Fibroblast of lung (primary cell): ENCODE measurements at regions not wholly inside any gene's neighbourhood (a gene's known extent, or its start where the extent isn't known, plus 50 kb on each side); places are given as distances from the start of the nearest gene placed in this dataset.

ENCODE experiments used
- DNase-seq, 2 donors: peaks; one replicate each; pipeline versions ENCODE4 v3.0.0 to v3.0.0-alpha.2; 2010; ENCODE audit warnings: low read depth in 2 of 2
- H2AFZ ChIP-seq: 2 replicates; pipeline ENCODE4 v1.5.1; 2012; ENCODE audit warnings: low read length, control low read depth, inconsistent platforms
- H3K27ac ChIP-seq: 2 replicates; pipeline ENCODE4 v1.5.1; 2011; ENCODE audit warnings: low read length, control low read depth; ENCODE audit not compliant: insufficient read depth
- H3K27me3 ChIP-seq: 2 replicates; pipeline ENCODE4 v1.5.1; 2011; ENCODE audit warnings: mild to moderate bottlenecking, low read length; ENCODE audit not compliant: control insufficient read depth, insufficient read depth
- H3K36me3 ChIP-seq: 2 replicates; pipeline ENCODE4 v1.5.1; 2011; ENCODE audit warnings: low read length; ENCODE audit not compliant: control insufficient read depth, insufficient read depth
- H3K4me1 ChIP-seq: 2 replicates; pipeline ENCODE4 v1.5.1; 2011; ENCODE audit warnings: low read length; ENCODE audit not compliant: control insufficient read depth, insufficient read depth; ENCODE audit errors: extremely low read depth
- H3K4me2 ChIP-seq: 2 replicates; pipeline ENCODE4 v1.5.1; 2011; ENCODE audit warnings: low read length, control low read depth; ENCODE audit not compliant: insufficient read depth; ENCODE audit errors: extremely low read depth
- H3K4me3 ChIP-seq, 4 experiments: fragments of 200-600 bp in 1 of 4; sonication (generic) in 1 of 4; replicated peaks in 1 of 4; 2 replicates each; pipeline ENCODE4 v1.5.1; 2011 to 2016; ENCODE audit warnings: low read length in 4 of 4, low read depth in 3 of 4, mild to moderate bottlenecking in 3 of 4, control low read depth in 2 of 4, inconsistent platforms in 1 of 4, mixed read lengths in 1 of 4; ENCODE audit not compliant: insufficient read depth in 1 of 4; ENCODE audit errors: control extremely low read depth in 1 of 4
- H3K79me2 ChIP-seq: 2 replicates; pipeline ENCODE4 v1.5.1; 2012; ENCODE audit warnings: mild to moderate bottlenecking, low read length, inconsistent platforms; ENCODE audit not compliant: control insufficient read depth, insufficient read depth
- H3K9ac ChIP-seq: 2 replicates; pipeline ENCODE4 v1.5.1; 2011; ENCODE audit warnings: mild to moderate bottlenecking, low read length, control low read depth; ENCODE audit not compliant: insufficient read depth
- H3K9me3 ChIP-seq: 2 replicates; pipeline ENCODE4 v1.5.1; 2012; ENCODE audit warnings: low read depth, low read length; ENCODE audit not compliant: control insufficient read depth, insufficient read depth
- H4K20me1 ChIP-seq: 2 replicates; pipeline ENCODE4 v1.5.1; 2011; ENCODE audit warnings: low read length; ENCODE audit not compliant: control insufficient read depth, insufficient read depth; ENCODE audit errors: extremely low read depth
- EZH2 ChIP-seq: IDR thresholded peaks from 2 replicates; pipeline ENCODE4 v1.5.1; 2012; ENCODE audit warnings: low read length, control low read depth, mild to moderate bottlenecking; ENCODE audit errors: missing control alignments
- TF ChIP-seq, protein P1 (sequence below), 2 donors: IDR thresholded peaks in 1 of 2; conservative IDR thresholded peaks in 1 of 2; 1 replicate in 1 of 2; 2 replicates in 1 of 2; pipeline ENCODE4 v1.5.1; 2011 to 2012; ENCODE audit warnings: low read length in 2 of 2, control low read depth in 1 of 2, inconsistent platforms in 1 of 2, low read depth in 1 of 2, mild to moderate bottlenecking in 1 of 2

DNA sequence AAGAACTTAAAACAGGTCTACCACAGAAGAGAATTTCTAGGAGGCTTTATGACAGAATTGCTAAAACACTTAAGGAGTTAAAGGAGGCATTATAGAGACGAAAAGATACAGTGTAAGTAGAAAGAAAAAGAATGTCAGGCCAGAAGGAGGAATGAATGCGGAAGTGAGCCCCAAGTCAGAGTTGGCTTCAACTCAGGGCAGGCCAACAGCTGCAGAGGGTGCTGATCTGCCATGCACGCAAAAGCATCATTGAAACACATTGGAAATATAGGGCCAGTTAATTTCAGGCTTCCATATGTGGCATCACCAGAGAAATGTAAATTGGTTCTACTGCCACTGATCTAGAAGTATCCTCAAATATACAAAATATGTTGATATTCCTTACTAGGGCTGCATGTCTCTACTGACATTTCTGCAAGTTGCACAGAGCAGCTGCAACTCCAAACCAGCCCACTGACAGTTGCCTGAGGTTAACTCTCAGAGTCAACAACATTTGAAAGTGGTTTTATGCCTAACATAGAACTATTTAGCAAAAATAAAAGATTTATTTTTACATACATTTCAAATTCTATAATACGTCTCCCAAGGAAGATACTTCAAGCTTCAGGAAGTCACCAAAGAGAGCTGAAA, 324.1 kb downstream of the C11orf87 start:
- DNase-seq = no peak
- no peak overlapping the region for H3K4me2 ChIP-seq
- no peak overlapping the region for H2AFZ ChIP-seq
- H3K4me1 ChIP-seq = no peaks in the 10 kb centered on the region
- no peaks in the 10 kb centered on the region for H4K20me1 ChIP-seq
- no peak for TF ChIP-seq EZH2
- TF ChIP-seq, protein P1, sequence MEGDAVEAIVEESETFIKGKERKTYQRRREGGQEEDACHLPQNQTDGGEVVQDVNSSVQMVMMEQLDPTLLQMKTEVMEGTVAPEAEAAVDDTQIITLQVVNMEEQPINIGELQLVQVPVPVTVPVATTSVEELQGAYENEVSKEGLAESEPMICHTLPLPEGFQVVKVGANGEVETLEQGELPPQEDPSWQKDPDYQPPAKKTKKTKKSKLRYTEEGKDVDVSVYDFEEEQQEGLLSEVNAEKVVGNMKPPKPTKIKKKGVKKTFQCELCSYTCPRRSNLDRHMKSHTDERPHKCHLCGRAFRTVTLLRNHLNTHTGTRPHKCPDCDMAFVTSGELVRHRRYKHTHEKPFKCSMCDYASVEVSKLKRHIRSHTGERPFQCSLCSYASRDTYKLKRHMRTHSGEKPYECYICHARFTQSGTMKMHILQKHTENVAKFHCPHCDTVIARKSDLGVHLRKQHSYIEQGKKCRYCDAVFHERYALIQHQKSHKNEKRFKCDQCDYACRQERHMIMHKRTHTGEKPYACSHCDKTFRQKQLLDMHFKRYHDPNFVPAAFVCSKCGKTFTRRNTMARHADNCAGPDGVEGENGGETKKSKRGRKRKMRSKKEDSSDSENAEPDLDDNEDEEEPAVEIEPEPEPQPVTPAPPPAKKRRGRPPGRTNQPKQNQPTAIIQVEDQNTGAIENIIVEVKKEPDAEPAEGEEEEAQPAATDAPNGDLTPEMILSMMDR (conservative IDR thresholded peaks at IDR 0.05 in 1 of 2, IDR thresholded peaks at IDR 0.05 in 1 of 2; ENCODE audit: low read depth in 1 of 2, low read length in 2 of 2) = no peak
- H3K27me3 ChIP-seq = no peaks in the 10 kb centered on the region
- H3K79me2 ChIP-seq = no peaks in the 10 kb centered on the region
- H3K4me3 ChIP-seq = no peak overlapping the region
- no peaks in the 10 kb centered on the region for H3K9me3 ChIP-seq
- no peak overlapping the region for H3K27ac ChIP-seq
- no peak overlapping the region for H3K9ac ChIP-seq
- H3K36me3 ChIP-seq = no peaks in the 10 kb centered on the region

DNA sequence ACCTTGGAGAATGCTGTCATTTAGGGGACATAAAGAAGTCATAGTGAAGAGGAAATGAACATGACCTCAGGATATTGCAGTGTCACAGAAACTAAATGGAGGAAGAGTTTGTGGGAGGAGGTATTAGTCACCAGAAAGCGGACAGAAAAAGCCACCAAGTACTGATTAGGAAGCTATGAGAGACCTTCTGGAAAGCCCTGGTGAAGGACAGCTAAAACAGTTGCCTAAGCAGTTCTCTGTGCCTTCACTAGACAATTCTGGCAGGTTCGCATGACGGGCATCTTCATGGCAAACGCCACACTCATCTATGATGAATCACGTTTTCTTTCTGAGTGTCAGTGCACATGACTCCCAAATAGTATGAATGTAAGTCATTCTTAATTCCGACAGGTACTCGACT, 325.8 kb downstream of the C11orf87 start:
- Histone ChIP-seq H3K36me3 (no peaks in the 10 kb centered on the region), H3K4me1 (no peaks in the 10 kb centered on the region), H3K9ac (no peak overlapping the region), H3K27me3 (no peaks in the 10 kb centered on the region), H3K79me2 (no peaks in the 10 kb centered on the region), H2AFZ (no peak overlapping the region), H4K20me1 (no peaks in the 10 kb centered on the region), H3K4me2 (no peak overlapping the region), H3K27ac (no peak overlapping the region), H3K9me3 (no peaks in the 10 kb centered on the region), H3K4me3 (no peak overlapping the region)
- no peak for DNase-seq
- TF ChIP-seq, protein P1 (conservative IDR thresholded peaks at IDR 0.05 in 1 of 2, IDR thresholded peaks at IDR 0.05 in 1 of 2; ENCODE audit: low read depth in 1 of 2, low read length in 2 of 2) = no peak
- TF ChIP-seq EZH2 = no peak

DNA sequence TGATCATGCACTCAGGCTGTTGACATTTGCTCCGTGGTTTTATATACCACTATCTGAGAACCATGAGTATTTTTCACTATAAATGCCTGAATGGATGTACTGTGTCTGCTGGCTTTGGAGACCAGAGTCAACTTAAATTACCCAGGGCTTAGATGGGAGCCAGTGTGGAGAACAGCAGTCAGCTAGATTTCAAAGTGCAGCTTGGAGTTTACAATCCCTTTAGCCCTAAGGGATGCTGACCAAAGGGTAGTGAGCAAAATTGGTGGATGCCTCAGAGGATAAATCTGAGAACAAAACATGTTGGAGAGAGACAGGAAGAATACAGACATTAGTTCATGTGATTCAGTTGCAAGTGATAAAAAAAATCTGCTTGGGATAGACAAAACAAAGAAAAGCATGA, 327.5 kb downstream of the C11orf87 start:
- Histone ChIP-seq H3K27me3 (no peaks in the 10 kb centered on the region), H3K9ac (no peak overlapping the region), H3K27ac (no peak overlapping the region), H3K4me2 (no peak overlapping the region), H3K79me2 (no peaks in the 10 kb centered on the region), H3K4me3 (no peak overlapping the region), H2AFZ (no peak overlapping the region), H3K9me3 (no peaks in the 10 kb centered on the region), H4K20me1 (no peaks in the 10 kb centered on the region), H3K4me1 (no peaks in the 10 kb centered on the region), H3K36me3 (no peaks in the 10 kb centered on the region)
- TF ChIP-seq, protein P1 (conservative IDR thresholded peaks at IDR 0.05 in 1 of 2, IDR thresholded peaks at IDR 0.05 in 1 of 2; ENCODE audit: low read depth in 1 of 2, low read length in 2 of 2) = no peak
- TF ChIP-seq EZH2 = no peak
- no peak for DNase-seq
